ENCODE measurements at regions not wholly inside any gene's neighbourhood (a gene's known extent, or its start where the extent isn't known, plus 50 kb on each side); places are given as distances from the start of the nearest gene placed in this dataset.

DNA sequence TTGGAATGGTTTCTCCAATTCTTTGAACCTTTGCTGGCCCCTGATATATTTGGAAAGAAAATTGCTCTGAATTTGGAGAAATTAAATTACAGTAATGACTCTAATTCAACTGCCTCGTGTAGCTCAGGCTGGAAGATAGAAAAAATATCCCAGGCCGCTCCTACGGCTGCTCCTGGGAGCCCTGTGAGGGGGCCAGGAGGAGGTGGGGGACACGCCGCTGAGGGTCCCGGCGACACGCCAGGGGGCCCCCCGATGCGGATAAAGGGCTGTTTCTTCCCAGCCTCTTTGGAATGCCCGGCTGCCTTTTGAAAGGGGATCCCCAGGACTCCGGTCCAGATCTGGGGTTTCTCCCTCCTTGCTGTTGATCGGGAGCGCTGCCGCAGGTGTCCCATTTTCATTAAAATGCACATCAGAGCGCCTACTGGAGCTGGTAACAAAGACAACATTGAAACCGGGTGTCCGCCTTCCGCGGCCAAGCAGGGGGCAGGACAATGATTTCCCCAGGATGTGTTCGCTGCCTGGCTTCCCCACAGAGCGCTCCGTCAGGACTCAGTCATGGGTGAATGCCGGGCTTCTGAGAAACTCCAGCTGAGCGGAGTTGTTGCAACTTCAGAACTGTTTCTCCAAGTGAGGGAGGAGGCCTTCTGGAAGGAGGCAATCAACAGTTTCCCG is 200.1 kb upstream of the KBTBD8 start:
- no peaks in the 10 kb centered on the region for H3K9me3 Mint-ChIP-seq
- no peak overlapping the region for H3K4me3 Mint-ChIP-seq (ENCODE audit: low read depth)
- intact Hi-C loops (cut with micrococcal nuclease), result no loop called here
- H3K27me3 Mint-ChIP-seq (ENCODE audit: low read depth), result peaks cover 11% of the 10 kb centered on the region
- no peaks in the 10 kb centered on the region for H3K4me1 Mint-ChIP-seq (ENCODE audit: low read depth)
- H3K36me3 Mint-ChIP-seq (ENCODE audit: low read depth), result no peaks in the 10 kb centered on the region
- H3K27ac Mint-ChIP-seq, result no peak overlapping the region
- no peak for DNase-seq (ENCODE audit: low spot score)

DNA sequence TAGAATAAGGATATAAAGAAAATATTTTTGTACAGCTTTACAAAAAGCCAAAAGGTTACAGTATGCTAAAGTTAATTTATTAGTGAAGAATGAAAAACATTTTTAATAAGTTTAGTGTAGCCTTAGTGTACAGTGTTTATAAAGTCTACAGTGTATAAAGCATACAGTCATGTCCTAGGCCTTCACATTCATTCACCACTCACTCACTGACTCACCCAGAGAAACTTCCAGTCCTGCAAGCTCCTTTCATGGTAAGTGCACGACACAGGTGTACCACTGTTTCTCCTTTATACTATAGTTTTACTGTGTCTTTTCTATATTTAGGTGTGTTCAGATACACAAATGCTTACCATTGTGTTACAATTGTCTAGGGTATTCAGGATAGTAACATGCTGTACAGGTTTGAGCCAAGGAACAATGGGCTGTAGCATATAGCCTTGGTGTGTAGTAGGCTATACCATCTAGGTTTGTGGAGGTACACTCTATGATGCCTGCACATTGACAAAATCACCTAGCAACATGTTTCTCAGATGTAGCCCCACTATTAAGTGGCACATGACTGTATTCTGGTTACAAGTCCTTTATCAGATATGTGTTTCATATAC is 197.1 kb upstream of the KBTBD8 start:
- Mint-ChIP-seq H3K27me3 (ENCODE audit: low read depth) (peaks cover 15% of the 10 kb centered on the region), H3K27ac (no peak overlapping the region), H3K4me3 (ENCODE audit: low read depth) (no peak overlapping the region), H3K36me3 (ENCODE audit: low read depth) (no peaks in the 10 kb centered on the region), H3K4me1 (ENCODE audit: low read depth) (no peaks in the 10 kb centered on the region), H3K9me3 (no peaks in the 10 kb centered on the region)
- intact Hi-C loops (cut with micrococcal nuclease), result no loop called here
- no peak for DNase-seq (ENCODE audit: low spot score)

DNA sequence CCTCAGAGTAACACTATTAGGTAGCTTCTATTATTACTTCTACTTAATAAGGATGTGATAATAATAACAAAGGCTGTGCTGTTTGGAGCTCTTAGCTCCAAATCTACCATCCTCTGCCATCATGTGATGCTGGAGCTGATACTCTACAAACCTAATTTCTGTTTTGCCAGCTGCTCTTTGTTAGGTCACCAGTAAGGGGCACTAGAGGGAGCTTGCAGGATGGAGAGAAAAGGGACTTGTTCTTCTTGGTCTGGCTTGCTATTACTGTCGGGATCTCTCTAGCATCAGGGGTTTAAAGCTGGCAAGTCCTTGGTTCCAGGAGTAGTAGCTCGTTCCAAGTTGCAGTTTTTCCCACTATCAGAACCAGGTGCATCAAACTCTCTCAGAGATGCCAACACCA is 194.9 kb upstream of the KBTBD8 start:
- Mint-ChIP-seq H3K27ac (no peak overlapping the region), H3K27me3 (ENCODE audit: low read depth) (peaks cover 10% of the 10 kb centered on the region), H3K9me3 (no peaks in the 10 kb centered on the region), H3K4me1 (ENCODE audit: low read depth) (no peaks in the 10 kb centered on the region), H3K36me3 (ENCODE audit: low read depth) (no peaks in the 10 kb centered on the region), H3K4me3 (ENCODE audit: low read depth) (no peak overlapping the region)
- DNase-seq (ENCODE audit: low spot score), result no peak
- intact Hi-C loops (cut with micrococcal nuclease), result no loop called here

DNA sequence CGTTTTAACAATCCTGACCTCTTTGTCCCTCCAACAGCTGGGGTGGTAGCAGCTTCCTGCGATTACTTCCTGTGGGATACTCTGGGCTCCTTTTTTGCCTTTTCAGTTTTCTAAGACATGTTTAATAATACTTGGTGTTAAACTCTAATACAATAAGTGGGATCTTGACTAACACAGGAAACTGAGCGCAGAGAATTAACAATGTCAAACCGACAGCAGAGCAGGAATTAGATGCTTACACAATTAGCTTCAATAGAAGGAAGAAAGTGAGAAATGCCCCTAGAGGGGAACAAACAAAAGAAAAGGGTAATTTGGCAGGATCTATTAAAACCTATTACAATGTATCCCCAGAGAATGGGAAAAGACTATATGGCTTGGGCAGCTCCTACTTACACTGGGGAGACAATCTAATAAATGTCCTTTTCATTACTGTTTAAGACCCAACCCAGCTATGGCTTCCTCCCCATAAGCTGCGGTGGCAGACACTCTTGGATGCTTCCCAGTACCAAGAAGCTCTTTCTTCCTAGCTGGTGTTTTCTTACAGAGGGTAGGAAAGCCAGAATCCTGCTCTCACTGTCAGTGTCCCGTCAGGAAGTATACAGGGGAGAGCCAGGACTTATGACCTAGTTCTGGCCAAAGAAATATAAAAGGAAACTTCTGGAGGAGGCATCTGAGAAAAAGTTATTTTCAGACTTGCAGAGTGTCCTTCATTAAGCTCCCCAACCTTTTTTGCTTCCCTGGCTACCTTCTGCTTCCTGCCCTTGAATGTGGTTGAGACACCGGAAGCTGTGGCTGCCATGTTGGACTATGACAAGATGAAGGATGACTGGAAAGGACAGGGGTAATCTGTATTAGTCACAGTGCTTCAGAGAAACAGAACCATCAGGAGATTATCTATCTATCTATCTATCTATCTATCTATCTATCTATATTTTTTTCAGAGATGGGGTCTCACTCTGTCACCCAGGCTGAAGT is 194.1 kb upstream of the KBTBD8 start:
- H3K9me3 Mint-ChIP-seq, result no peaks in the 10 kb centered on the region
- no peaks in the 10 kb centered on the region for H3K36me3 Mint-ChIP-seq (ENCODE audit: low read depth)
- DNase-seq (ENCODE audit: low spot score), result no peak
- peaks cover 6% of the 10 kb centered on the region for H3K27me3 Mint-ChIP-seq (ENCODE audit: low read depth)
- H3K4me1 Mint-ChIP-seq (ENCODE audit: low read depth), result no peaks in the 10 kb centered on the region
- H3K27ac Mint-ChIP-seq, result no peak overlapping the region
- intact Hi-C loops (cut with micrococcal nuclease), result no loop called here
- no peak overlapping the region for H3K4me3 Mint-ChIP-seq (ENCODE audit: low read depth)

DNA sequence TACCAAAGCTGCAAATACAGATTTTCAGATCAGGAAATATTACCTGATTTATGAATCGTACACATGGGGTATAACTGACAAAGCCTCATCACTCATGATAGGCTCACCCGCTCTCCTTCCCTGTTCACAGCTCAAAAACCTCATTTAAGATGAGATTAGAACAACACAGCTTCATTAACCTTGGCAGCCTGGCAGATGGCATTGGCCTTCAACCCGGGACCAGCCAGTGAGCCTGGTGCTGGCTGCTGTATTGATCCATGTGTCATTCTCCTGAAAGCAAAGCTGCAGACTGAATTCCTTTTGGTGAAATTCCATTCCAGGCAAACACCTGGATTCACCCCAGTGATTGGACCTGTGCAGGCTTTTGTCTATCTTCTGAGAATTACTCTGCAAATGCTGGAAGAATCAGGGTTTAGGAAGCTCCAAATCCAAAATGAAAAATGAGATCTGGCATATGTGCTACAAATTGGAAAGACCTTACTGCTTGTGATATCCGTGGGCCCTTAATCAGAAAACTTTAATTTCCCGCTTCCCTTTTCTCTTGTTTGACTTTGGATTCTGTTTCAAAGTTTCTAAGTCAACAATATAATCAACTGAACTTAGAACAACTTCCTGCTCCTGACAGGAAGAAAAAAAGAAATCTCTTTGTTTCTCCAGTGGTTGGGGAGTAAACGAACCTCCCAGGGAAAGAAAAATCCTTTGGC is 189.1 kb upstream of the KBTBD8 start:
- no peak overlapping the region for H3K27ac Mint-ChIP-seq
- no peaks in the 10 kb centered on the region for H3K27me3 Mint-ChIP-seq (ENCODE audit: low read depth)
- intact Hi-C loops (cut with micrococcal nuclease), result no loop called here
- no peaks in the 10 kb centered on the region for H3K36me3 Mint-ChIP-seq (ENCODE audit: low read depth)
- H3K4me3 Mint-ChIP-seq (ENCODE audit: low read depth), result no peak overlapping the region
- no peak for DNase-seq (ENCODE audit: low spot score)
- H3K4me1 Mint-ChIP-seq (ENCODE audit: low read depth), result no peaks in the 10 kb centered on the region
- H3K9me3 Mint-ChIP-seq, result no peaks in the 10 kb centered on the region

DNA sequence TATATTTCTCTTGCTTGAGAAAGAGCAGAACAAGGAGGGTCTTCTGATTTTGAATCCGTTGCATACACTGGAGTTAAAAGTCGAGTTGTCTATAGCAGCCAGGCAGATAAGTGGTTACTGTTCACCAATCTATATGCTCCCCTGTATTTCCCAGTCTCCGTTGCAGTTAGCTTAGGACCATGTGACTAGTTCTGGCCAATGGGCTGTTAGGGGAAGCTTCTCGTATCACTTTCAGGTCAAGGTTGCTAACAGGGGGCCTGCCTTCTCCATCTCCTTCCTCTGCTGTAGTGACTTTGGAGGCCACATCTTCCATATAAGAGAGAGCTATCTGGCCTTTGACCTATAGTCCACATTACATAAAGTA is 188.5 kb upstream of the KBTBD8 start:
- no peaks in the 10 kb centered on the region for H3K4me1 Mint-ChIP-seq (ENCODE audit: low read depth)
- intact Hi-C loops (cut with micrococcal nuclease), result no loop called here
- H3K9me3 Mint-ChIP-seq, result no peaks in the 10 kb centered on the region
- H3K27ac Mint-ChIP-seq, result no peak overlapping the region
- H3K27me3 Mint-ChIP-seq (ENCODE audit: low read depth), result no peaks in the 10 kb centered on the region
- H3K4me3 Mint-ChIP-seq (ENCODE audit: low read depth), result no peak overlapping the region
- no peaks in the 10 kb centered on the region for H3K36me3 Mint-ChIP-seq (ENCODE audit: low read depth)
- no peak for DNase-seq (ENCODE audit: low spot score)

DNA sequence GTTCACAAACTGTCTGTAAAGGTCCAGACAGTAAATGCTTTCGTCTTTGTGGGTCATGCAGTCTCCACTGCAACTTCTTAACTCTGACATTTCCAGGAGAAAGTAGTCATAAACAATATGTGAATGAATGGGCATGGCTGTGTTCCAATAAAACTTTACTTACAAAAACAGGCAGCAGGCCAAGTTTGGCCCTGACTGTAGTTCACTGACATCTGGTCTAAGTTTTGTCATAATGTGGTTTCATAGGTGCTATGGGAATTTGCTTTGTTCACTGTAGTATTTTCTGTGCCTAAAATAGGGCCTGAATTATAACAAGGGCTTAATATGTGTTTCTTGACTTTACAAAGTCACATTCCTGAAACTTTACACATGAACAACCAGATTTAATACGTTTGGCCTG is 186.0 kb upstream of the KBTBD8 start:
- Mint-ChIP-seq H3K9me3 (no peaks in the 10 kb centered on the region), H3K4me3 (ENCODE audit: low read depth) (no peak overlapping the region), H3K27ac (no peak overlapping the region), H3K4me1 (ENCODE audit: low read depth) (no peaks in the 10 kb centered on the region), H3K27me3 (ENCODE audit: low read depth) (no peaks in the 10 kb centered on the region), H3K36me3 (ENCODE audit: low read depth) (no peaks in the 10 kb centered on the region)
- intact Hi-C loops (cut with micrococcal nuclease), result no loop called here
- DNase-seq (ENCODE audit: low spot score), result no peak

DNA sequence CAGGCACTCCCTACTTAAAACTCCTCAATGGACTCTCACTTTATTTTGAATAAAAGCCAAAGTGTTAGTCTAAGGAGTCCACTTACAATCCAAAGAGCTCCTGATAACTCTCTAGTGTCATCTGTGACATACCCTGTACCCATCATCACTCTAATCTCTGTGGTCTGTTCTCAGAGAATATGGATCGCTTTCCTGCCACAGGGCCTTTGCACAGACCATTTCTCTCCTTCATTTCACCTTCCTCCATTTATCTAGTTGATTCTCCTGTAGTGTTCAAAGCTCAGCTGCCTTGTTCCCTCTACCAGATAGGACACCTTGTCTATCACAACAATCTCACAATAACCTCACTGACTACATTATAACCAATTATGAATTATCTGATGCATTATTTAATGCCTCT is 185.4 kb upstream of the KBTBD8 start:
- Mint-ChIP-seq H3K36me3 (ENCODE audit: low read depth) (no peaks in the 10 kb centered on the region), H3K4me3 (ENCODE audit: low read depth) (no peak overlapping the region), H3K9me3 (no peaks in the 10 kb centered on the region), H3K4me1 (ENCODE audit: low read depth) (no peaks in the 10 kb centered on the region), H3K27ac (no peak overlapping the region), H3K27me3 (ENCODE audit: low read depth) (no peaks in the 10 kb centered on the region)
- intact Hi-C loops (cut with micrococcal nuclease), result no loop called here
- no peak for DNase-seq (ENCODE audit: low spot score)

DNA sequence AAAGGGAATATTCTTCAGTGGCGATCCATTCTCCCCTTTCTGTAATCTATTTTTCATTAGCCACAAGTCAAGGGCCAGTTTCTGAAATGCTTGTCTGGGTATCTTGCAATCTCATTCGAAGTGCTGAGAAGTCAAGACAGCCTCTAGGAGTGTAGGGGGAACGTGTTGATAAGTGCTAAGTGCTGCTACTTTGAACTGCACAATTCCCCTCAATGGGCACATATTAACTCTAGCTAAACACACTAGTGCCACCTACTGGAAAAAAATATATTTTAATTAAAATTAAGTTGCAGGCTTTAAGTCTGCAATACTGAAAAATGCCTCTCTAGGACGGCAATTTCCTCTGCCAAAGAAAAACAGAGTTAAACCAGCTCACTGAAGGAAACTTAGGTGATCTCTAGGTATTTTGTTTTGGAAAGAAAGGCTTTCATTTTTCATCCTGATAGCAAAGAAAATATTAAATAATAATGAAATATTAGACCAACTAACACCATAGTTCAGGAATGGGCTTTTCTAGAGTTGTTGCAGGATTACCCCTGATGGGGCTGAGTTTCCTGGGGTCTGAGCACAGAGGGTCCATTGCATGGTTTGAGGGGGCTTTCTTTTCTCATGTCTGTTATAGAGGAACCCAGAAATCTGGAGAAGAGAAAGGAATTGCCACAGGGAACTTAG is 181.9 kb upstream of the KBTBD8 start:
- no peak for DNase-seq (ENCODE audit: low spot score)
- Mint-ChIP-seq H3K27ac (no peak overlapping the region), H3K27me3 (ENCODE audit: low read depth) (peaks cover 15% of the 10 kb centered on the region), H3K36me3 (ENCODE audit: low read depth) (no peaks in the 10 kb centered on the region), H3K9me3 (no peaks in the 10 kb centered on the region), H3K4me1 (ENCODE audit: low read depth) (no peaks in the 10 kb centered on the region), H3K4me3 (ENCODE audit: low read depth) (no peak overlapping the region)
- intact Hi-C loops (cut with micrococcal nuclease), result loop anchor here (1.0 to 2.0 kb wide), 3 partner anchors 409 to 563 kb away; no protein-coding TSS in a partner anchor

DNA sequence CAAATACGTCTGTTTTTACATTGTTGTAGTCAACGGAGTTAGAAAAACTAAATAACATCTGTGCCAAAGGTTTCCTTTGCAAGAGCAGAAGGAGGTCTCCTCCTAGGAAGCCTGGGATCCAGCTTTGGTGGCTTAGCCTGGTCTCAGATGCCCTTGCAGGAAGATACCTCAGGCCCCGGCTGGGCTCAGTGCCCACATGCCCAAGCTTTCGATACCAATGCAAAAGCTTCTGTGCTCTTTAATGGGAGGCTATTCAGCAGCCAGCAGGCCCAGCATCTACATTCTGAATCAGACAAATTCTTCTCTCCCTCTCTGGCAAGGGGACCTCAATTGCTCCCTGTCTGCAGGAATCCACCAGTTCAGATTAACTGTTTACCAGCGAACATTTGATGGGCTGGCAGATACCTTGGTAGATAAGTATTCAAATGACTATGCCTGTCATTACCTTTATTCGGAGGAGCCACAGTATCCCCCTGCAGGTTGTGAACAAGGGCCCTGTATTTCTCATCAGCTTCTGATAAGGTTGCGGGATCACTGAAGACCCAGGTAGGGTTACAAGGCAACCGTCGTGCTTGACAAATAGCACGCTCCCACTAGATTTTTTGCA is 180.1 kb upstream of the KBTBD8 start:
- Mint-ChIP-seq H3K27me3 (ENCODE audit: low read depth) (peaks cover 15% of the 10 kb centered on the region), H3K36me3 (ENCODE audit: low read depth) (no peaks in the 10 kb centered on the region), H3K9me3 (no peaks in the 10 kb centered on the region), H3K27ac (no peak overlapping the region), H3K4me3 (ENCODE audit: low read depth) (no peak overlapping the region), H3K4me1 (ENCODE audit: low read depth) (no peaks in the 10 kb centered on the region)
- no peak for DNase-seq (ENCODE audit: low spot score)
- intact Hi-C loops (cut with micrococcal nuclease), result loop anchor here (2.0 kb wide), 1 partner anchor 565 kb away; no protein-coding TSS in a partner anchor

DNA sequence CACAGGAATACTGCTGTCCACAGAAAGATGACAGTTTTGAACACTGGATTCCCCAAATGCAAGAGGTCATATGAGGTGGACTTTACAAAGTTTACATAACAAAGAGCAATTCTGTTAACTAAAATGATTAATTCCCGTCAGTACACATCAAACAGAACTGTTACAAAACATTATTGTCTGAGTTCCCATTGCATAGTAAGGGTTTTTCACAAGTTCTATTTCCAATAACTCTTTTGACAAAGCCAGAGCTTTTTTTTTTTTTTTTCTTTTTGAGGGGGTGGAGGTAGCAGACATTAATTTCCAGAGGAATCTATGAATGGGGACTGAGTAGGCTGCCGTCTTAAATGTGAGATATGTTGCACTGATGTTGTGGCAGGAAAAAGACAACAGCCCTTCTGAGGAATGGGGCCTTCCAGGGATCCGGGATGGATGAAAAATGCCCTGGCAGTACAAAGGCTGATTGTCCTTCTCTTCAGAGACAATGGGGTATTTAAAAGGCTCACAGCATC is 178.1 kb upstream of the KBTBD8 start:
- H3K36me3 Mint-ChIP-seq (ENCODE audit: low read depth), result no peaks in the 10 kb centered on the region
- H3K4me3 Mint-ChIP-seq (ENCODE audit: low read depth), result no peak overlapping the region
- H3K27me3 Mint-ChIP-seq (ENCODE audit: low read depth), result peaks cover 15% of the 10 kb centered on the region
- intact Hi-C loops (cut with micrococcal nuclease), result no loop called here
- H3K9me3 Mint-ChIP-seq, result no peaks in the 10 kb centered on the region
- H3K27ac Mint-ChIP-seq, result no peak overlapping the region
- no peaks in the 10 kb centered on the region for H3K4me1 Mint-ChIP-seq (ENCODE audit: low read depth)
- DNase-seq (ENCODE audit: low spot score), result no peak

Measured in activated T-helper 2 cell treated with anti-CD3 and anti-CD28 coated beads, Interferon-gamma antibody, Interleukin-2, Interleukin-4, amounts not matched to agents 10 μg/mL and 5 μg/mL and 100 μg/mL, durations not matched to agents 14 hours and 24 hours and 36 hours (primary cell).